Mucosa of rectum (tissue), 2 donors: ENCODE measurements at regions not wholly inside any gene's neighbourhood (a gene's known extent, or its start where the extent isn't known, plus 50 kb on each side); places are given as distances from the start of the nearest gene placed in this dataset.
A peak's percentile ranks its signal among the peaks of the same experiment; 100 is the strongest.

Source experiments
- H3K27ac ChIP-seq, 2 donors: one replicate each; pipeline ENCODE4 v1.7.0; 2013; ENCODE audit warnings: inconsistent platforms in 2 of 2, low read depth in 2 of 2, low read length in 2 of 2
- H3K27me3 ChIP-seq, 2 donors: one replicate each; pipeline ENCODE4 v1.7.0; 2013; ENCODE audit warnings: low read length in 2 of 2; ENCODE audit not compliant: control insufficient read depth in 2 of 2, insufficient read depth in 2 of 2
- H3K36me3 ChIP-seq, 2 donors: one replicate each; pipeline ENCODE4 v1.7.0; 2013; ENCODE audit warnings: low read length in 2 of 2; ENCODE audit not compliant: control insufficient read depth in 2 of 2, insufficient read depth in 2 of 2
- H3K4me1 ChIP-seq, 2 donors: one replicate each; pipeline ENCODE4 v1.7.0; 2013; ENCODE audit warnings: low read length in 2 of 2, mild to moderate bottlenecking in 1 of 2; ENCODE audit not compliant: control insufficient read depth in 2 of 2, insufficient read depth in 2 of 2
- H3K4me3 ChIP-seq, 2 donors: one replicate each; pipeline ENCODE4 v1.7.0; 2013; ENCODE audit warnings: low read length in 2 of 2
- H3K9ac ChIP-seq, 2 donors: one replicate each; pipeline ENCODE4 v1.7.0; 2013; ENCODE audit warnings: low read length in 2 of 2, low read depth in 1 of 2, mild to moderate bottlenecking in 1 of 2
- H3K9me3 ChIP-seq, 2 donors: one replicate each; pipeline ENCODE4 v1.7.0; 2013; ENCODE audit warnings: low read length in 2 of 2; ENCODE audit not compliant: control insufficient read depth in 2 of 2
- donor health status: healthy.
- donor health status: Normal muscosa, but diverticular disease.

DNA sequence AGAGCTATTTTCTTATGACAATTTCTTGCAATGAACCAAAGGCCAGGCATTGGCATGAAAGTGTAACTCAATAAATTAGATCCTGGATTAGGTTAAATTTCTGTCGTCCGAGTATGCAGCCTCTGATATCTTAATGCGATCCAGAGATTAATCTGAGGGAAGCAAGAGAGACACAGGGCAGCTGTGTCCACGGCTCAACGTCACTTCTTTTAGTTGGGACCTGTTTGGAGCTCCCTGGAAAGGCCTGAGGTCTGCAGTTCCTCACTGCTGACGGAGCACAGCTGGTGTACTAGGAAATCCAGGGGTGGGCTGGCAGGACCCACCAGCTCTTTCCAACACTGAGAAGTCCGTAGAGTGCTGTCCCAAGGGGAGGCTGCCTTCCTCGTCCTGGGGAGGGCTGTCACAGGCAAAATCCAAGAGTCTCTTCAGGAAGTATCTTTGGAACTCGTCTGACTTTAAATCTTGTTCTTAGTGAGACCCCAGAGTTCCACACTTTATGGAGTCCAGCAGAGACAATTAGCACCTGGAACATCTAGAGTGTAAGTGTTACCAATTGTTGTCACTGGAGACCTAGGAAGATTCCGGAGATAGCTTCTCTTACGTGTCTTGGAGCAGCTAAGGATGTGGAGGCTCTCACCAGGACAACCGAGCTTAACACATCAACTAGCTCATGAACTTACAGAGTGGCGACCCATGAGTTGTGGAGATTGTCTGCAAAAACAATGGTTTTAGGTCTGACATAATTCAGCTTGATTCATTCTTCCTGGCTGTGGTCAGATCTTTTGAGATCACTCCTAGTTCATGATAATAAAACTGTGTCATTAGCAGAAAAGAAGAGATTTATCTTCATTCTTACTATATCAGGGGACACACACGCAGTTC is 173.7 kb downstream of the ACKR3 start:
- no peaks in the 10 kb centered on the region for H3K27me3 ChIP-seq
- H3K36me3 ChIP-seq: no peaks in the 10 kb centered on the region
- no peak overlapping the region for H3K9ac ChIP-seq
- peak overlapping the region in 1 of 2 donors; percentile 13 for H3K27ac ChIP-seq
- peaks cover 0 to 7% of the 10 kb centered on the region in 2 donors for H3K4me1 ChIP-seq
- no peak overlapping the region for H3K4me3 ChIP-seq
- H3K9me3 ChIP-seq: no peaks in the 10 kb centered on the region

DNA sequence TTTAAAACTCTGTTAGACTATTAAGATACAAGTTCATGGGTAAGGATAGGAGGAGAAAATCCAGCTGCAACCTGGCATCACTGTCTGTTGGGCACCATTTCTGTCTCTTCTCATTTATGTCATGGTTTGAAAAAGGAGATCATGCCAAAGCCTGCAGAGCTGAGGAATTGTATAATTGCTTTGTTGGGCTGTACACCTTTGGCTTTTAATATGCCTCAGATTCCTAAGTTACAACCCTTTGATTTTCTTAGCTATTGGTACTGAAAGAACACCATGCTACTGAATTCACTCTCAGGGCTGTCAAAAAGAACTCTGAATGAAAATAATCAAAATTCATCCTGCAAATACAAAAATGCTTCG is 174.3 kb downstream of the ACKR3 start:
- Histone ChIP-seq H3K9me3 (no peaks in the 10 kb centered on the region), H3K4me1 (peaks cover 0 to 8% of the 10 kb centered on the region in 2 donors), H3K9ac (no peak overlapping the region), H3K36me3 (no peaks in the 10 kb centered on the region), H3K27me3 (no peaks in the 10 kb centered on the region), H3K27ac (peak overlapping the region in 1 of 2 donors; percentile 15), H3K4me3 (no peak overlapping the region)

DNA sequence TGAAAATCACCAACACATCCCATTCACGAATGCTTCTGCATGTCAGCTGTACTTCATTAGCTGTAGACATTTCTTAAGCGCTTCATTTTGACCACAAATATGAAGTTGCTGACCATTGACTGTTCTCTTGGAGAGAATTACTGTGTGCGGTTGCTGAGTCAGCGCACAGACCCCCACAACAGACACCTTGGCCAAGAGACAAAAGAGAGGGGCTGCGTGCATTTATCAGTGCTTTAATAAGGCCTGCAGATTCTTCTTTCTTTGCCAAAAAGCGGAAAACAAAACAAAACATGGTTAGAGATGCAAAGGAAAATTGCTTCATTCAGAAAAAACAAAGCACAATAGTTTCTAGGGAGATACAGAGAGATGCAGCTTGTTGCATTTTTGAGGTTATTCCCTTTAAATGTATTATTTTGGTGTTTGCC is 174.7 kb downstream of the ACKR3 start:
- H3K9me3 ChIP-seq: no peaks in the 10 kb centered on the region
- no peak overlapping the region for H3K9ac ChIP-seq
- peak overlapping the region in 1 of 2 donors; percentile 15 for H3K27ac ChIP-seq
- H3K27me3 ChIP-seq: no peaks in the 10 kb centered on the region
- no peaks in the 10 kb centered on the region for H3K36me3 ChIP-seq
- peaks cover 0 to 8% of the 10 kb centered on the region in 2 donors for H3K4me1 ChIP-seq
- H3K4me3 ChIP-seq: no peak overlapping the region

DNA sequence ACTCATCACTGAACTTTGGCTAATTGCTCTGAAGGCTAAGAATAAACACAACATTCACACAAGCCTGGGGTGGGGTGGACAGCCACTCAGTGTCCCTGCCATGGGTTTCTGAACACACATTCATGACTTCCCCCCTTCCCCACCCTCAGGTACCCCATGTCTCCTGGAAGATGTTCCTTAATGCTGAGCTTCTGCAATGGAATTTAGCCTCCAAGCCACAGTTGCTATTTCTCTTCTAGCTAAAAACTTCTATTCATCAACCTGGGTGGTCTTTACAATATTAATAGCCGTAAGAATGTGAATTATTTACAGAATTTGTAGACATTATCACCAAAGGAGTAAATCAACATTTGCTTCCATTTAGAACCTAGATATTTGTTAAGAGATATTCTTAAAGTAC is 175.1 kb downstream of the ACKR3 start:
- Histone ChIP-seq H3K4me3 (no peak overlapping the region), H3K9ac (no peak overlapping the region), H3K27ac (no peak overlapping the region), H3K36me3 (no peaks in the 10 kb centered on the region), H3K27me3 (no peaks in the 10 kb centered on the region), H3K9me3 (no peaks in the 10 kb centered on the region), H3K4me1 (peaks cover 0 to 8% of the 10 kb centered on the region in 2 donors)

DNA sequence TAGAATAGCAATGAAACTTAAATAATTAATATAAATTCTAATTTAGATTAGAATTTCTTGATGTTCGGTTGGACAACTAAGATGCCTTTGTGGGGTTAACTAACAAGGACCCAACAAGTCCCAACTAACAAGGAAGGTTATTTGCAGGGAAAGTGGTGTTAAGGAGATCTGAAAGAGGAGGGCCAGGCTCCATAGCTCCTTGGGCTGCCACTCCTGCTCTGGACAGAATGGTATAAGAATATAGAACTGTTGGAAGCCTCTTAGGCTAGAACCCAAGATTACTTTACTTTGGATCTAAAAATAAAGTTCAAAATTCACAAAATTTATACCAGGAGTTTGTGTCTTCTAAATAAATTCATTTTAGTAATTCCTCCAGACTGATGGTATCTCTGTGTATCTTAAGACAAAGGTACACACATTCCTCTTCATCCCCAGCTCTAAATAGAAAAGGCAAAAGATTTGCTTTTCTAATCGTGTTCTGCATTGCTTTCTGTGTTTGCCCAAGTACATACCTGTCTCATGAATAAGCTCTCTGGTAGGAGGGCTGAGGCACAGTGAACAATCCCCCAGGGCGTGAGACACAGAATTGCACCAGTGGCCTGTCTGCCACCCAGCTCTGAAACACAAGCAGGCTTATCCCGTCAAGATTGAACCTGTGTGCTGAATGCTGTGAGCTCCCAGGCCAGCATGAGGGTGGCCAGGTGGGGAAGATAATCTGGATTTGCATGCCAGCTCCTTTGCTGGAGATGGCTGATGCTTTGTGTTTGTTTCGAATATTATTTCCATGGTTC is 176.0 kb downstream of the ACKR3 start:
- Histone ChIP-seq H3K27ac (no peak overlapping the region), H3K4me3 (no peak overlapping the region), H3K4me1 (peaks cover 0 to 8% of the 10 kb centered on the region in 2 donors), H3K9ac (no peak overlapping the region), H3K36me3 (no peaks in the 10 kb centered on the region), H3K27me3 (no peaks in the 10 kb centered on the region), H3K9me3 (no peaks in the 10 kb centered on the region)

DNA sequence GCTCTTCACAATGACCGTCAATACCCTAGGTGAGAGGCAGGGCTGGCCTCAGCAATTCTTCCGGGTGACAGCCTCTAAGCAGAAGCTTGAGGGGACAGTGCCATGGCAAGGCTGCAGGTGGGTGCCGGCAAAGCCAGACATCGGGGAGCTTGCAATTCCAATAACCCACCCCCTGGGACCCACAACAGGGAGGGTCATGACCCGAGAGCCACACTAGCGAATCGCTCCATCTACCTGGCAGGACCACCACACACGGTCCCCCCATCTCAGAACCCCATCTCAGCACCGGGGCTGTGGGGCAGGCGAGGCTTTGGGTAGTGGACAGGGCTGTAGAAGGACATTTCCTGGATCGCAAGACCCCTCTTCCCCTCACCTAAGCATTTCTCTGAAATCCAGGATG is 177.2 kb downstream of the ACKR3 start:
- no peak overlapping the region for H3K4me3 ChIP-seq
- no peaks in the 10 kb centered on the region for H3K36me3 ChIP-seq
- H3K9me3 ChIP-seq: no peaks in the 10 kb centered on the region
- H3K4me1 ChIP-seq: peaks cover 0 to 8% of the 10 kb centered on the region in 2 donors
- no peak overlapping the region for H3K9ac ChIP-seq
- no peak overlapping the region for H3K27ac ChIP-seq
- H3K27me3 ChIP-seq: no peaks in the 10 kb centered on the region

DNA sequence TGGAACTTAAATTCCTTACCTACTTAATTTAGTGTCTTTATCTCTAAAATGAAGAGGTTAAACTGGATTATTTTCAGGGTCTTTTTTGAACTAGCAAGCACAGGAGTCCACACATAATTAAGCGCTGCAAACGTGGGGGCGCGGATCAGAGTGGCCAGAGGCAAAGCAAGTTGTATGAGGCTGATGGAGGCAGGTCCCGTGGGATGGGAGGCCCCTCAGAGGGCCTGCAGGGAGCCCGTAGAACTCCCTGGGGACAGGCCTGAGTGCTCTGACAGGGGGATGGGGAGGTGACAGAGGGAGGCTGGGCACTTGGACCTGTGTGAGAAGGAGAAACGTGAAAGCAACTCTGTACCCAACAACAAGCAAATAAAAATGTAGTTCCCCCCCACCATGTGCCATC is 177.8 kb downstream of the ACKR3 start:
- H3K9me3 ChIP-seq: no peaks in the 10 kb centered on the region
- no peak overlapping the region for H3K4me3 ChIP-seq
- H3K9ac ChIP-seq: no peak overlapping the region
- no peak overlapping the region for H3K27ac ChIP-seq
- H3K27me3 ChIP-seq: no peaks in the 10 kb centered on the region
- H3K4me1 ChIP-seq: peaks cover 0 to 8% of the 10 kb centered on the region in 2 donors
- H3K36me3 ChIP-seq: no peaks in the 10 kb centered on the region

DNA sequence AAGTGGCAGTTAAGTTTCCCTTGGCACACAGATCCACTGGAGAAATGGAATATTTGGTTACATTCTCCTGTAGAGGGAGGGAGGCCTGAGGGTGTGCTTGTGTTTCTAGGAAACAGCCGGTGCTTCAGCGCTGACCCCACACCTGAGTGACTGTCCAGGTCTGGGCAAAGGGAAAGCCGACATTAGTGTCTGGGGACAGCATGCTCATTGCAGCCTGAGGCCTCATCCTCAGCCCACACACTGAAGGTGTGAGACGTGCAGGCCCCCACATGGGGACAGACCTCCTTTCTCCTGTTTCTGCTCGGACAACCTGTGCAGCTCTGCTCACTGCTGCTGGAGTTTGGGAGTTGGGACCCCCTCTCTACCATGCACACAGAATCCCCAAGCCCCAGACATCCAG is 178.3 kb downstream of the ACKR3 start:
- Histone ChIP-seq H3K27ac (no peak overlapping the region), H3K36me3 (no peaks in the 10 kb centered on the region), H3K4me1 (peaks cover 0 to 8% of the 10 kb centered on the region in 2 donors), H3K9me3 (no peaks in the 10 kb centered on the region), H3K4me3 (no peak overlapping the region), H3K9ac (no peak overlapping the region), H3K27me3 (no peaks in the 10 kb centered on the region)

DNA sequence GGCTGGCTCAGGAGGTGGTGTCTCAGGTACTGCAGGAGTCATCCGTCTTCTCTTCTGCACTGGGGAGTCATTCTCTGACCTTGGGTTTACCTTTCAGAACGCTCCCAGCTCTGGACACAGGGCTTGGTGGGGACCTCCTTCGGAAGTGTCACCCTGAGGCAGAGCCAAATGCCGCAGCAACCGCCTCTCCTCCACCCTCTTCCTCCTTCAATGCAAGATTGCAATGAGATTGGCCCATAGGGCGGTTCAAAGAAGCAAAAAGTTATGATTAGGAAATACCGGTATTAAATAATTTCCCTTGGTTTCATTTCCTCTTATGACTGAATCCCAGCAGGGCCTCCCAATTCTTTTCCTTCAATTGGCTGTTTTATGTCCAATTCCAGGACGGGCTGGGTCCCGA is 178.8 kb downstream of the ACKR3 start:
- Histone ChIP-seq H3K4me1 (peaks cover 0 to 8% of the 10 kb centered on the region in 2 donors), H3K4me3 (no peak overlapping the region), H3K36me3 (no peaks in the 10 kb centered on the region), H3K27ac (no peak overlapping the region), H3K9me3 (no peaks in the 10 kb centered on the region), H3K9ac (no peak overlapping the region), H3K27me3 (no peaks in the 10 kb centered on the region)

DNA sequence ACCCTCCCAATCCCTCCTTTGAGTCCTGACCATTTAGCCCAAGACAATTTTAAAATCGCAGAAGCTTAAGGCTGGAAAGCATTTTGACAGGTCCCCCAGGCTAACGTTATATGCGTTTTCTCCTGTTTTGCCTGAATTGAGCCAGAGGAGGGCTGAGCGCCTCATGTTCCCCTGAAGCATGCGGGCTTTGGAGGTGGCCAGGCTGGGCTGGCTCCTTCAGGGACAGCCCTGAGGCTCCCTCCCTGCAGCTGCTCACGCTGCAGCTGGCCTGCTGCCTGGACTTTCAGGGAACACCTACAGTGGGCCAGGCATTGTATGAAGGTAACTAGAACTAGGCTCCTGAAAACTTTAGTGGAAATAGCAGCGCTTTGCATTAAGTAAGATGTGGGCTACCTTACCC is 179.2 kb downstream of the ACKR3 start:
- H3K4me3 ChIP-seq: no peak overlapping the region
- no peak overlapping the region for H3K27ac ChIP-seq
- H3K4me1 ChIP-seq: peaks cover 0 to 8% of the 10 kb centered on the region in 2 donors
- H3K9ac ChIP-seq: no peak overlapping the region
- H3K27me3 ChIP-seq: no peaks in the 10 kb centered on the region
- no peaks in the 10 kb centered on the region for H3K9me3 ChIP-seq
- H3K36me3 ChIP-seq: no peaks in the 10 kb centered on the region
